ENCODE measurements at regions not wholly inside any gene's neighbourhood (a gene's known extent, or its start where the extent isn't known, plus 50 kb on each side); places are given as distances from the start of the nearest gene placed in this dataset.

- TF ChIP-seq POLR2A (IDR thresholded peaks at IDR 0.05): no peak
- no peak for TF ChIP-seq POLR2AphosphoS5 (IDR thresholded peaks at IDR 0.05)
- TF ChIP-seq CTCF (IDR thresholded peaks at IDR 0.05): no peak
- no peak for TF ChIP-seq EP300 (IDR thresholded peaks at IDR 0.05)
Observed at GRCh38 chr4:170627418-170627817, 537.7 kb upstream of the AADAT start.

Data from gastroesophageal sphincter (tissue), 3 donors.